ENCODE measurements at regions not wholly inside any gene's neighbourhood (a gene's known extent, or its start where the extent isn't known, plus 50 kb on each side); places are given as distances from the start of the nearest gene placed in this dataset.

DNA sequence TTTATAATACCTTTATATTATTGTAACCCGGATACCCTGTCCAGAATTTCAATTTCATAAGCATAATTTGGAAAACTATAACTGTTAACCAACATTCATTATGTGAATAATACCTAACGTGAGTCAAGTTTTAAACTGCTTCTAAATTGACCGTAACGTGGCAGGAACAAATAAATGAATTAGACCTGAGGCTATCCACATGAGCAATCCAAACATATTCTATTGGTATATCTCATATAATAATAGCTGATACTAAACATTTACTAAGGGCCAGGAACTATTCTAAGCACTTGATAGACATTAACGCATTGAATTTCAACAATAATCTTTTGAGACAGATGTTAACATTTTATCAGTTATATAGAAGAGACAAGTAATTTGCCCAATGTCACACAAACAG is 276.4 kb downstream of the MEF2C start:
- H3K9ac ChIP-seq = no peak overlapping the region
- no peaks in the 10 kb centered on the region for H3K9me3 ChIP-seq (ENCODE audit: control insufficient read depth, low read length)
- H3K27me3 ChIP-seq (ENCODE audit: control insufficient read depth, insufficient read depth, low read length) = no peaks in the 10 kb centered on the region
- no peaks in the 10 kb centered on the region for H3K36me3 ChIP-seq (ENCODE audit: control insufficient read depth, insufficient read depth, low read length)
- no peak overlapping the region for H3K4me3 ChIP-seq (ENCODE audit: low read depth, low read length)
- no peaks in the 10 kb centered on the region for H3K4me1 ChIP-seq
- no peak overlapping the region for H2AFZ ChIP-seq
- H3K27ac ChIP-seq = no peak overlapping the region
- no peak overlapping the region for H3K4me2 ChIP-seq (ENCODE audit: low read length)
- no peaks in the 10 kb centered on the region for H3K79me2 ChIP-seq
- TF ChIP-seq, protein P1, sequence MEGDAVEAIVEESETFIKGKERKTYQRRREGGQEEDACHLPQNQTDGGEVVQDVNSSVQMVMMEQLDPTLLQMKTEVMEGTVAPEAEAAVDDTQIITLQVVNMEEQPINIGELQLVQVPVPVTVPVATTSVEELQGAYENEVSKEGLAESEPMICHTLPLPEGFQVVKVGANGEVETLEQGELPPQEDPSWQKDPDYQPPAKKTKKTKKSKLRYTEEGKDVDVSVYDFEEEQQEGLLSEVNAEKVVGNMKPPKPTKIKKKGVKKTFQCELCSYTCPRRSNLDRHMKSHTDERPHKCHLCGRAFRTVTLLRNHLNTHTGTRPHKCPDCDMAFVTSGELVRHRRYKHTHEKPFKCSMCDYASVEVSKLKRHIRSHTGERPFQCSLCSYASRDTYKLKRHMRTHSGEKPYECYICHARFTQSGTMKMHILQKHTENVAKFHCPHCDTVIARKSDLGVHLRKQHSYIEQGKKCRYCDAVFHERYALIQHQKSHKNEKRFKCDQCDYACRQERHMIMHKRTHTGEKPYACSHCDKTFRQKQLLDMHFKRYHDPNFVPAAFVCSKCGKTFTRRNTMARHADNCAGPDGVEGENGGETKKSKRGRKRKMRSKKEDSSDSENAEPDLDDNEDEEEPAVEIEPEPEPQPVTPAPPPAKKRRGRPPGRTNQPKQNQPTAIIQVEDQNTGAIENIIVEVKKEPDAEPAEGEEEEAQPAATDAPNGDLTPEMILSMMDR (IDR thresholded peaks at IDR 0.05) = no peak

DNA sequence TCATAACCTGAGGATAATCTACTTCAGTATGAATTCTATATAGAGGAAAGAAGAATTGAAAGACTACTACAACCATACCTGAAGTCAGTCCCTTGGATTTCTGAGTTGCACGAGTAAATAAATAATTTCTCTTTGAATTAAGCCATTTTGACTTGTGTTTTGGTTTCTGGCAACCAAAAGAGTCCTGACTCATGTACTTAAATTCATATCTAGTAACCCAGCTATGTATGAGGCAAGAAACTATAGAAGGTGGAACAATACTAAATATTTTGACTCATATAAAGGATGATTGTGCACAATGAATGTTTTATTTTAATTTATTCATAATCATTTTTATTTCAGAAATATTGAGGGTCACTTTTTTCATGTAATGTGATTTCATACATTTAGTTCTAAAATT is 276.8 kb downstream of the MEF2C start:
- TF ChIP-seq, protein P1 (IDR thresholded peaks at IDR 0.05) = no peak
- Histone ChIP-seq H2AFZ (no peak overlapping the region), H3K79me2 (no peaks in the 10 kb centered on the region), H3K4me1 (no peaks in the 10 kb centered on the region), H3K4me3 (ENCODE audit: low read depth, low read length) (no peak overlapping the region), H3K27me3 (ENCODE audit: control insufficient read depth, insufficient read depth, low read length) (no peaks in the 10 kb centered on the region), H3K9me3 (ENCODE audit: control insufficient read depth, low read length) (no peaks in the 10 kb centered on the region), H3K4me2 (ENCODE audit: low read length) (no peak overlapping the region), H3K27ac (no peak overlapping the region), H3K36me3 (ENCODE audit: control insufficient read depth, insufficient read depth, low read length) (no peaks in the 10 kb centered on the region), H3K9ac (no peak overlapping the region)

DNA sequence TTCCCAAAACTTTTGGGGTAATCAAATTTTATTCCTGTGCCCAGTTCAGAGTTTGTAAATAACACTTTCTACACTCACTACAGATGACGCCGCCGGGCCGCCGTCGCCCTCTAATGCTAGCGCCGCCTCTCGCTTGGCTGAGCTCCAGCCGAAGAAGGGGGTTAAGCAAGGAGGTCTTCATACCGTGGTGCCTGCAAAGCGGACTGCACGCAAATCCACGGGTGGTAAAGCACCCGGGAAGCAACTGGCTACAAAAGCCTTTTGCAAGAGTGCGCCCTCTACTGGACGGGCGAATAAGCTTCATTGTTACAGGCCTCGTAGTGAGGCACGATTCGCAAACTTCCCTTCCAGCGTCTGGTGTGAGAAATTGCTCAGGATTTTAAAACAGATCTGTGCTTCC is 280.4 kb downstream of the MEF2C start:
- H3K9ac ChIP-seq = no peak overlapping the region
- no peaks in the 10 kb centered on the region for H3K4me1 ChIP-seq
- no peaks in the 10 kb centered on the region for H3K79me2 ChIP-seq
- TF ChIP-seq, protein P1 (IDR thresholded peaks at IDR 0.05) = no peak
- no peak overlapping the region for H3K27ac ChIP-seq
- no peak overlapping the region for H3K4me2 ChIP-seq (ENCODE audit: low read length)
- no peak overlapping the region for H3K4me3 ChIP-seq (ENCODE audit: low read depth, low read length)
- no peak overlapping the region for H2AFZ ChIP-seq
- no peaks in the 10 kb centered on the region for H3K36me3 ChIP-seq (ENCODE audit: control insufficient read depth, insufficient read depth, low read length)
- H3K9me3 ChIP-seq (ENCODE audit: control insufficient read depth, low read length) = no peaks in the 10 kb centered on the region
- H3K27me3 ChIP-seq (ENCODE audit: control insufficient read depth, insufficient read depth, low read length) = no peaks in the 10 kb centered on the region

DNA sequence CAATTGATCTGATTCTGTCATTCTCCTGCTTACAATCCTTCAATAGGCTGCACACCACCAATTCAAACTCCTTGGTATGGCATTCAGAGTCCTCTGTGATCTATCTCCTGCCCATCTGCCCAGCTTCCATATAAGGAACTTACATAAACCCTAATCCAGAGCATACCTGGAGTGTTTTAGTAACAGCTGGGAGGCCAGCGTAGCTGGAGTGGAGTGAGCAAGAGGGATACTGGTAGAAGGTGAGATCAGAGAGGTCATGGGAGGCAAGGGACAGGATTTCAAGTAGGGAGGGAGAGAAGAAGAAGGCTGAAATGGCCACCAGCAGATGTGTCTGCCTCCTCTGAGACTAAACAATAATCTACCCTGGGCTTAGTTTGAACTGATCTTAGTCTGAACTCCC is 288.5 kb downstream of the MEF2C start:
- no peaks in the 10 kb centered on the region for H3K27me3 ChIP-seq (ENCODE audit: control insufficient read depth, insufficient read depth, low read length)
- H3K4me2 ChIP-seq (ENCODE audit: low read length) = no peak overlapping the region
- no peaks in the 10 kb centered on the region for H3K9me3 ChIP-seq (ENCODE audit: control insufficient read depth, low read length)
- no peak overlapping the region for H3K9ac ChIP-seq
- H2AFZ ChIP-seq = no peak overlapping the region
- TF ChIP-seq, protein P1 (IDR thresholded peaks at IDR 0.05) = no peak
- H3K4me3 ChIP-seq (ENCODE audit: low read depth, low read length) = no peak overlapping the region
- no peak overlapping the region for H3K27ac ChIP-seq
- no peaks in the 10 kb centered on the region for H3K36me3 ChIP-seq (ENCODE audit: control insufficient read depth, insufficient read depth, low read length)
- H3K79me2 ChIP-seq = no peaks in the 10 kb centered on the region
- no peaks in the 10 kb centered on the region for H3K4me1 ChIP-seq

DNA sequence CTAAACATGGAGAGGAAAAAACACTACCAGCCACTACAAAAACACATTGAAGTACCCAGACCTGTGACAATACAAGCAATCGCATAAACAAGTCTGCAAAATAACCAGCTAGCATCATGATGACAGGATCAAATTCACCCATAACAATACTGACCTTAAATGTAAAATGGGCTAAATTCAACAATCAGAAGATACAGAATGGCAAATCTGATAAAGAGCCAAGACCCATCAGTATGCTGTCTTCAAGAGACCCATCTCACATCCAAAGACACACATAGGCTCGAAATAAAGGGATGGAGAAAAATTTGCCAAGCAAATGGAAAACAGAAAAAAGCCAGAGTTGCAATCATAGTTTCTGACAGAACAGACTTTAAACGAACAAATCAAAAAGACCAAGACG is 294.4 kb downstream of the MEF2C start:
- H3K79me2 ChIP-seq = no peaks in the 10 kb centered on the region
- no peaks in the 10 kb centered on the region for H3K9me3 ChIP-seq (ENCODE audit: control insufficient read depth, low read length)
- no peak overlapping the region for H3K9ac ChIP-seq
- no peak overlapping the region for H3K4me3 ChIP-seq (ENCODE audit: low read depth, low read length)
- no peaks in the 10 kb centered on the region for H3K36me3 ChIP-seq (ENCODE audit: control insufficient read depth, insufficient read depth, low read length)
- H3K27ac ChIP-seq = no peak overlapping the region
- TF ChIP-seq, protein P1 (IDR thresholded peaks at IDR 0.05) = no peak
- H3K4me1 ChIP-seq = no peaks in the 10 kb centered on the region
- no peak overlapping the region for H2AFZ ChIP-seq
- H3K4me2 ChIP-seq (ENCODE audit: low read length) = no peak overlapping the region
- H3K27me3 ChIP-seq (ENCODE audit: control insufficient read depth, insufficient read depth, low read length) = no peaks in the 10 kb centered on the region

All from parathyroid adenoma (tissue), 2 donors.